IMR-90 (cell line): ENCODE measurements at regions not wholly inside any gene's neighbourhood (a gene's known extent, or its start where the extent isn't known, plus 50 kb on each side); places are given as distances from the start of the nearest gene placed in this dataset.

Experiments used
- ATAC-seq: fragments of 200-7000 bp; cut with Tn5 transposase; 2 replicates; pipeline ENCODE4 v1.9.1; 2020; ENCODE audit warnings: low read depth, mild to moderate bottlenecking, moderate library complexity
- BruUV-seq: library from RNA; stranded (reverse); fragments of 400-500 nt; replicated peaks from 2 replicates; lab custom pipeline; 2021; lab: Mats Ljungman, UMichigan
- CTCF ChIA-PET: fragments of 300-600 bp; formaldehyde crosslinking; extraction: SDS; loops from one replicate; lab custom pipeline; 2021; ENCODE audit warnings: antibody characterized with exemption; lab: Yijun Ruan, JAX
- POLR2A ChIA-PET: fragments of 300-600 bp; sonication (Branson Sonifier 250); formaldehyde crosslinking; loops from one replicate; lab custom pipeline; 2022; ENCODE audit warnings: antibody characterized with exemption; ENCODE audit not compliant: unreplicated experiment; lab: Charles Lee
- DNase-seq: peaks from one replicate; pipeline ENCODE4 v3.0.0; 2013
- H2AFZ ChIP-seq: replicated peaks from 2 replicates; pipeline ENCODE3; 2013; ENCODE audit warnings: low read length, mild to moderate bottlenecking; ENCODE audit not compliant: poor library complexity
- H2AK5ac ChIP-seq: 2 replicates; pipeline ENCODE4 v1.6.1; 2013; ENCODE audit warnings: low read depth, low read length, inconsistent platforms
- H2AK9ac ChIP-seq: replicated peaks from 2 replicates; pipeline ENCODE3; 2013; ENCODE audit warnings: mild to moderate bottlenecking, low read depth, low read length, moderate library complexity; ENCODE audit not compliant: poor library complexity
- H2BK120ac ChIP-seq: 2 replicates; pipeline ENCODE4 v1.6.1; 2013; ENCODE audit warnings: low read depth, low read length, inconsistent platforms
- H2BK15ac ChIP-seq: 3 replicates; pipeline ENCODE4 v1.6.1; 2013; ENCODE audit warnings: low read depth, low read length, inconsistent platforms
- H2BK20ac ChIP-seq: 2 replicates; pipeline ENCODE4 v1.6.1; 2013; ENCODE audit warnings: low read depth, mild to moderate bottlenecking, inconsistent platforms, low read length, moderate library complexity
- H2BK5ac ChIP-seq: 2 replicates; pipeline ENCODE4 v1.6.1; 2013; ENCODE audit warnings: mild to moderate bottlenecking, low read depth, low read length, inconsistent platforms; ENCODE audit not compliant: poor library complexity, severe bottlenecking
- H3K14ac ChIP-seq: replicated peaks from 2 replicates; pipeline ENCODE4 v1.6.1; 2013; ENCODE audit warnings: low read depth, low read length, inconsistent platforms
- H3K18ac ChIP-seq: 2 replicates; pipeline ENCODE4 v1.6.1; 2013; ENCODE audit warnings: low read depth, low read length, control low read depth
- H3K23ac ChIP-seq: 2 replicates; pipeline ENCODE4 v1.6.1; 2013; ENCODE audit warnings: low read depth, low read length, inconsistent platforms
- H3K27ac ChIP-seq: 2 replicates; pipeline ENCODE4 v1.5.1; 2013; ENCODE audit warnings: mild to moderate bottlenecking, control low read depth, low read length; ENCODE audit not compliant: insufficient read depth
- H3K27me3 ChIP-seq: 2 replicates; pipeline ENCODE4 v1.6.1; 2013; ENCODE audit warnings: low read length; ENCODE audit not compliant: control insufficient read depth, insufficient read depth
- H3K36me3 ChIP-seq: 2 replicates; pipeline ENCODE4 v1.6.1; 2013; ENCODE audit warnings: low read length, mixed read lengths; ENCODE audit not compliant: control insufficient read depth, insufficient read depth
- H3K4ac ChIP-seq: 2 replicates; pipeline ENCODE4 v1.6.1; 2013; ENCODE audit warnings: low read depth, low read length, inconsistent platforms
- H3K4me1 ChIP-seq: 2 replicates; pipeline ENCODE4 v1.6.1; 2013; ENCODE audit warnings: low read length, mixed read lengths; ENCODE audit not compliant: control insufficient read depth, insufficient read depth
- H3K4me2 ChIP-seq: 2 replicates; pipeline ENCODE4 v1.6.1; 2013; ENCODE audit warnings: low read depth, mild to moderate bottlenecking, control low read depth, low read length, moderate library complexity
- H3K4me3 ChIP-seq: 2 replicates; pipeline ENCODE4 v1.5.1; 2013; ENCODE audit warnings: low read depth, mild to moderate bottlenecking, control low read depth, low read length, moderate library complexity; ENCODE audit not compliant: insufficient read depth
- H3K56ac ChIP-seq: 2 replicates; pipeline ENCODE4 v1.6.1; 2013; ENCODE audit warnings: low read length, inconsistent platforms; ENCODE audit not compliant: insufficient read depth; ENCODE audit errors: extremely low read depth
- H3K79me1 ChIP-seq, 2 experiments: 2 replicates each; pipeline ENCODE4 v1.6.1; 2013; ENCODE audit warnings: low read length in 2 of 2, inconsistent platforms in 1 of 2, low read depth in 1 of 2
- H3K9ac ChIP-seq: 2 replicates; pipeline ENCODE4 v1.6.1; 2013; ENCODE audit warnings: low read depth, low read length, control low read depth
- H3K9me1 ChIP-seq: 2 replicates; pipeline ENCODE4 v1.6.1; 2013; ENCODE audit warnings: low read length, inconsistent platforms; ENCODE audit not compliant: insufficient read depth
- H3K9me3 ChIP-seq: 2 replicates; pipeline ENCODE4 v1.6.1; 2013; ENCODE audit warnings: low read length; ENCODE audit not compliant: control insufficient read depth, insufficient read depth
- H4K20me1 ChIP-seq: 2 replicates; pipeline ENCODE4 v1.6.1; 2013; ENCODE audit warnings: low read length, inconsistent platforms; ENCODE audit not compliant: insufficient read depth
- H4K5ac ChIP-seq: 2 replicates; pipeline ENCODE4 v1.6.1; 2013; ENCODE audit warnings: mild to moderate bottlenecking, low read depth, low read length, control low read depth
- H4K8ac ChIP-seq, 2 experiments: 2 replicates each; pipeline ENCODE4 v1.6.1; 2013; ENCODE audit warnings: low read depth in 2 of 2, low read length in 2 of 2, control low read depth in 1 of 2, inconsistent platforms in 1 of 2
- H4K91ac ChIP-seq: 2 replicates; pipeline ENCODE4 v1.6.1; 2013; ENCODE audit warnings: low read depth, low read length, inconsistent platforms; ENCODE audit not compliant: insufficient read depth
- CEBPB ChIP-seq: IDR thresholded peaks from 2 replicates; pipeline ENCODE4 v1.6.1; 2012; ENCODE audit warnings: low read depth, low read length, improper control_type of control experiment
- MXI1 ChIP-seq: IDR thresholded peaks from 2 replicates; pipeline ENCODE4 v1.6.1; 2012; ENCODE audit warnings: low read depth, mild to moderate bottlenecking, low read length, moderate library complexity, borderline replicate concordance
- POLR2A ChIP-seq: IDR thresholded peaks from 2 replicates; pipeline ENCODE4 v1.6.1; 2012; ENCODE audit warnings: mild to moderate bottlenecking, low read depth, low read length
- RAD21 ChIP-seq: IDR thresholded peaks from 2 replicates; pipeline ENCODE4 v1.6.1; 2012; ENCODE audit warnings: low read length, improper control_type of control experiment
- SMC3 ChIP-seq: fragments of 150-350 bp; IDR thresholded peaks from 2 replicates; pipeline ENCODE4 v1.6.1; 2016; ENCODE audit warnings: low read depth, mild to moderate bottlenecking, antibody characterized with exemption, low read length, moderate library complexity
- WGBS, 2 experiments: methylation state at CpG; one replicate each; pipeline versions ENCODE4 v1.1.5 to v1.1.7; 2013; ENCODE audit warnings: missing lambda C conversion rate in 2 of 2; ENCODE audit not compliant: insufficient read length in 1 of 2; ENCODE audit errors: extremely low coverage in 2 of 2; 5-methylcytosine and 5-hydroxymethylcytosine counted together
- dilution Hi-C: fragments of 300-500 bp; cut with HindIII; formaldehyde crosslinking; loops from one replicate; pipeline ENCODE4 v1.14.3; 2018; ENCODE audit warnings: low sequenced_read_pairs; ENCODE audit not compliant: unreplicated experiment
- in situ Hi-C: fragments of 300-500 bp; cut with MboI; formaldehyde crosslinking; loops from 3 replicates; pipeline ENCODE4 v1.14.3; 2019; ENCODE audit warnings: low sequenced_read_pairs, inconsistent platforms, mixed read lengths
- intact Hi-C: fragments of 100-400 bp; cut with micrococcal nuclease; formaldehyde crosslinking; loops from 2 replicates; pipeline ENCODE4 v1.10.0; 2022
- TF ChIP-seq, protein P1 (sequence below): conservative IDR thresholded peaks from 2 replicates; pipeline ENCODE4 v1.5.1; 2012; ENCODE audit warnings: mild to moderate bottlenecking, low read depth, low read length, improper control_type of control experiment

DNA sequence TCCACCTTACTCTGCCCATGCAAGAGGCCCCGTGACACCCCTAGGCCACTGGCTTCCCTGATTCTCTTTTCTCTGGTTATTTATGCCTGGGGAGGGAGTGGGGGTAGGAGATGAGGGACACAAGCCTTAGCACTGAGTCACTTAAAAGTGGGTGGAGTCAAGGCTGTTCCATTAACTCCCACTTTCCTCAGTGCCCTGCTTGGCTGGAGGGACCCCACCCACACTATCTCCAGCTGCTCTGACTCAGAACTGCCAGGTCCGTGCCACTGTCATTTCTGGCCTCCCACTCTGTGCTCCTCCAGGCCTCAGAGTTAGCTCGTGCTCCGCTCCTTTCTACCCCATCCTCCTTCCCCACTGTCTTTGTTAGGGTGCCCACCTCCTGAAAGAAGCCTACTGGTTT, 113.4 kb upstream of the UQCRFS1 start:
- no peak overlapping the region for H3K23ac ChIP-seq
- no peaks in the 10 kb centered on the region for H3K27me3 ChIP-seq
- TF ChIP-seq CEBPB (no peak), MXI1 (no peak), POLR2A (no peak), RAD21 (no peak), SMC3 (no peak)
- TF ChIP-seq, protein P1, sequence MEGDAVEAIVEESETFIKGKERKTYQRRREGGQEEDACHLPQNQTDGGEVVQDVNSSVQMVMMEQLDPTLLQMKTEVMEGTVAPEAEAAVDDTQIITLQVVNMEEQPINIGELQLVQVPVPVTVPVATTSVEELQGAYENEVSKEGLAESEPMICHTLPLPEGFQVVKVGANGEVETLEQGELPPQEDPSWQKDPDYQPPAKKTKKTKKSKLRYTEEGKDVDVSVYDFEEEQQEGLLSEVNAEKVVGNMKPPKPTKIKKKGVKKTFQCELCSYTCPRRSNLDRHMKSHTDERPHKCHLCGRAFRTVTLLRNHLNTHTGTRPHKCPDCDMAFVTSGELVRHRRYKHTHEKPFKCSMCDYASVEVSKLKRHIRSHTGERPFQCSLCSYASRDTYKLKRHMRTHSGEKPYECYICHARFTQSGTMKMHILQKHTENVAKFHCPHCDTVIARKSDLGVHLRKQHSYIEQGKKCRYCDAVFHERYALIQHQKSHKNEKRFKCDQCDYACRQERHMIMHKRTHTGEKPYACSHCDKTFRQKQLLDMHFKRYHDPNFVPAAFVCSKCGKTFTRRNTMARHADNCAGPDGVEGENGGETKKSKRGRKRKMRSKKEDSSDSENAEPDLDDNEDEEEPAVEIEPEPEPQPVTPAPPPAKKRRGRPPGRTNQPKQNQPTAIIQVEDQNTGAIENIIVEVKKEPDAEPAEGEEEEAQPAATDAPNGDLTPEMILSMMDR, result no peak
- POLR2A ChIA-PET, result no interaction called here
- no peak overlapping the region for H2AK9ac ChIP-seq
- DNase-seq (no peak), ATAC-seq (no peak)
- no peak overlapping the region for H2AFZ ChIP-seq
- intact Hi-C loops (no loop called here), dilution Hi-C loops (no loop called here), in situ Hi-C loops (no loop called here)
- H4K8ac ChIP-seq, result no peak overlapping the region
- no peak overlapping the region for H3K14ac ChIP-seq
- WGBS, 2 experiments, result no CpG with 5 or more reads among the region's 4 CpGs
- no peak overlapping the region for H3K4ac ChIP-seq
- H3K18ac ChIP-seq, result no peak overlapping the region
- no peak overlapping the region for H3K56ac ChIP-seq
- no peaks in the 10 kb centered on the region for H3K9me1 ChIP-seq
- H4K20me1 ChIP-seq, result no peaks in the 10 kb centered on the region
- H2BK15ac ChIP-seq, result no peak overlapping the region
- no peaks in the 10 kb centered on the region for H3K36me3 ChIP-seq
- H3K9me3 ChIP-seq, result peaks cover 11% of the 10 kb centered on the region; the same call in 1 of the 2 replicates
- no peak overlapping the region for H3K4me3 ChIP-seq
- H3K79me1 ChIP-seq, result no peaks in the 10 kb centered on the region
- H4K5ac ChIP-seq, result no peak overlapping the region
- H3K27ac ChIP-seq, result no peak overlapping the region
- H2AK5ac ChIP-seq, result no peak overlapping the region
- H3K9ac ChIP-seq, result no peak overlapping the region
- H4K91ac ChIP-seq, result no peak overlapping the region
- H3K4me1 ChIP-seq, result no peaks in the 10 kb centered on the region
- BruUV-seq, result no TSS peak
- H3K4me2 ChIP-seq, result no peak overlapping the region
- H2BK5ac ChIP-seq, result no peak overlapping the region
- CTCF ChIA-PET, result no interaction called here
- H2BK120ac ChIP-seq, result no peak overlapping the region
- no peak overlapping the region for H2BK20ac ChIP-seq
